GM21381 (cell line): ENCODE measurements at regions not wholly inside any gene's neighbourhood (a gene's known extent, or its start where the extent isn't known, plus 50 kb on each side); places are given as distances from the start of the nearest gene placed in this dataset.
A peak's percentile ranks its signal among the peaks of the same experiment; 100 is the strongest.

Experiments used
- ATAC-seq: cut with Tn5 transposase; IDR thresholded peaks from one replicate; pipeline ENCODE4 v1.9.1; 2021; ENCODE audit warnings: mild to moderate bottlenecking, moderate library complexity; ENCODE audit not compliant: unreplicated experiment

DNA sequence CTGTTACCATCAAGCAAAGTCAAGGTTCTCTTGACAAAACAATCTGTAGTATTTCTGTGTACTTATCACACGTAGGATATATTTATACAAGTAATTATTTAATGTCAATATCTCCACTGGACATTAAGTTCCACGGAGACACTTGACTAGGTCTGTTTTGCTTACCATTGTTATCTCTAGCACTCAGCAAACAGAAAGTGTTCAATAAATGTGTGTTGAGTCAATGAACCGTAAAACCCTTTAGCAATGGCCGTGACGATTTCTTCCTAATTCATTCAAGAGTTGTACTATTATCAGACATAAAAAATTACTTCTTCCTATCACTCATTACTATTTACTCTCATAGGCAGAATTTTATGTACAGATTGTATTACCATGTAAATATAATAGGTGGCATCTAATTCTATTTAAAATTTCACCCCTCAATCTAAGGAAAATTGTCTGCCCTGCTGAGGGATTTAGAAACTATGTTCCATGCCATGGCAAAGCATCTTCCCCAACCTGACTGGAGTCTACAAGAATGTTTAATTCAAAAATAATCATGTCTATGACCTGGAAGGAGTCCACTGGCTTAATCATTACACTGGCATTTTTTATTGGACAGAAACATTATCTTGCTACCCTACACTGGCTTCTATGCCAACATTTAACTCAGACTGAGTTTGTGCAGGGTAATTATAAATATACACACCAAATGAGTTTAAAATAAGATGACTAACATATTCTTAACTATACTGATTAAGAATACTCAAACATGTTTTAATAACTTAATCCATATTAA lies 301.9 kb downstream of the ZEB2 start:
- ATAC-seq: no peak

DNA sequence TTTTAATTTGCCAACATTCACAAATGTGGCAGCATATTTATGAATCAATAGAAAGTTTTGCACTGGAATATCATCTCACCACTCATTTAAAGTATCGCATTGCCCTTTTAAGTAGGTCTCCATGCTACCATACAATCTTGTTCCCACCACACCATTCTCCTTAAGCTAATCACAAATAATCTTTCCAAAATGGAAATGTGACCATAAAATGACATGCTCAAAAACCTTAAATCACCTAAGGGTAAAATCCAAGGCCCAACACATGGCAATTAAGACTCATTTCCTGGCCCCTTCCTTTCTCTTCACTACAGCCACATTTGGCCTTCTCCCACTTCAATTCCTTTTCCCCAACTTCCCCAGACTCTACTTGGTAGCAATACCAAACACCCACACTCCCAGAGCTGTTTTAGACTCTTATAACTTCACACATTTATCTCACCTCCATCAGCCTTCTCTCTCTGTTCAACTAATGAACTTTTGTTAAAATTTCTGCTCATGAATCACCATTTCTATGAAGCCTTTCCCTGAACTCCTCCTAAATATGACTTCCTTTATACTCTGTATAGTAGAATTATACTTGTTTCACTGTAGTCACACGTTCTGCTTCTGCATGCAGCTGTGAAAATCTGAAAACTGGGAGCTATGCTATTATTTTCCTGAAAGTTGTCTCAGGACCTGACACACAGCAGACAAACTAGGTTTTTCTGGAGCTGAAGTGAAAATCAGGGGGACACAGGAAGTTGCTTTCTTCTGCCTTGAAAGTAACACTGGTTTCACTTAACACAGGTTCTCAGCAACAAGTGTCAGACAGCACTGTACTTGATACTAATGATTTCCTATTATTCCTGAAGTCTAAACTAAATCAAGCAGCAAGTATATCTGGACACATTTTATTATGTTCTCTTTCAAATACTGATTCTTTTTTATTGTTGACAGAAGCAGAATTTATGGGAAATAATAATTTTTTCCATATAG lies 303.9 kb downstream of the ZEB2 start:
- peak; percentile 55 for ATAC-seq

DNA sequence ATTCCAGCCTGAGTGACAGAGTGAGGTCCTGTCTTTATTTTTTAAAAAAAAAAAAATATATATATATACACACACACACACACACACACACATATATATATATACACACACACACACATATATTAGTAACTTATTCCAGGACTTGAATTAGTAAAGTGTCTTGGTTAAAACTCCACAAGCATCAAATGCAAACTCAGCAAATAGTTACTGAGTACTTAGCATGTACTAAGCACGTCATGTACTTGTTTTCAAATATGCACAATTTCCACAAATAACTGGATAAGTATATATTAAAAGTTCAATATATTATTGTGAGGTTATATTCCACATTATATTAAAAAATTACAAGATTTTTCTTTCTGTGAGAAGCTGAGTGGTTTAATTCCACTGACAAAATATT lies 304.7 kb downstream of the ZEB2 start:
- ATAC-seq: no peak

DNA sequence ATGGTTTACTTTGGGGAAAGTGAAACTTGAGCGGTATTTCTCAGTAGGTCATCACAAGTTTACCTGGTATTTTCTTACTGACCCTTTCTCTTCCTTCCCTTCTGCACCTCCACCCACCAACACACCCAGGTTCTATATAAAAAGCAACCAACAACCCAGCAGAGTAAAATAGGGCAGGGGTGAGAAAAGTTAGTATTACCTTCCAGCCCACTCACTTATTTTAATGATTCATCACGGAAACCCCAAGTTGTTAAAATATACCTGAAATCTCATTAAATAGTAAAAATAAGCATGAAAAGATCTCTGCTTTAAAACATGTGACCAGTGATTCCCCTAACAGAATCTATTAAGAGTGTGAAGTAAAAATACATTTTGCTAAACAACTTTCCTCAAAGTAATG lies 306.1 kb downstream of the ZEB2 start:
- peak; percentile 86 for ATAC-seq

DNA sequence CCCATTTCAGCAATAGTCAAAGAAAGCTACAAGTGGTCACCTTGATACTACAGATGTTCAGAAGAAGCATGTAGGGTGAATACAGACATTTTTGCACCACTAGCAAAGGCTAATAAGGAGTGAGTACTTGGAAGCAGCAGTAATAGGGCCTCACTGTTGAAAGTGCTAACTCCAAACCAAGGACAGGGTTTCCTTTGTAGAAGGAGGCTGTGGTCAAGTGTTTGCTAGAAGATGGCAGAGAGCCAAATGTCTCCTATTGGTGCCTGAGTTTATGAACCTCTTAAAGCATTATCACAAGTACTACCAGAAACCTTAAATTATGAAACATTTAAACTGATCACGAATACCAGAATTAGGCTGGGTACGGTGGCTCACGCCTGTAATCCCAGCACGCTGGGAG lies 308.1 kb downstream of the ZEB2 start:
- ATAC-seq: no peak

DNA sequence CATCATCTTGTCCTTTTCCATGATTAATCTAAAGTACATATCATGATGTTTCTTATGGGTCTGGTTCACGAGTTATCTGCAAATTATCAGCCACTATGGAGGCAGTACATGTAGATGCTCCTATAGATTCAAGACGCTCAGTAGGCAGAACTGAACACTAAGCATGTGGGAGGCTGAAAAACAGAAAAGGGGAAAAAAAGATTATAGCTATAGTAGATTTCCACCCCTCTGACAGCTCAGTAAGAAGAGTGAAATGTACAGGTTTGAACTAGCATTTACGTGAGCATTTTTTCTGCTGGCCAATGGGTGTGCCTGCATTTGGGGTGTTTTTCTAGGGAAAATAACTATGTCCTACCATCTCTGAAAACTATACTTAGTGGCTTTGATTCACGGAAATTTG lies 308.9 kb downstream of the ZEB2 start:
- no peak for ATAC-seq

DNA sequence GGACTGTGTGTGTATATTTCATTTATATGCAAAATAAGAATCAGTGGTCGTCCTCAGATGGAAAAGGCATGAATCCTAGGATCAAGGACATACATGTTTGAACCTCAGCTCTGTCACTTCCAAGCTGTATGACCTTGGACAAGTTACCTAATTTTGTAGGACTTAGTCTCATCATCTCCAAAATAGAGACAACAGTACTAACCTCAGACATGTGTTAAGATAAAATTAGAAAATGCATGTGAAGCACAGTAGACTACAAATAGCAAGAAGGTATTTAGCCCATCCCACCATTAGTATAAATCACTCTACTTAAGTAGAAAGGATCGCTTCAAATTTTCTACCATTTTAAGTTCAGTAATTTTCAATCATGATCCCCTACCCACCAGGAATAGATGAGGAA lies 309.8 kb downstream of the ZEB2 start:
- no peak for ATAC-seq

DNA sequence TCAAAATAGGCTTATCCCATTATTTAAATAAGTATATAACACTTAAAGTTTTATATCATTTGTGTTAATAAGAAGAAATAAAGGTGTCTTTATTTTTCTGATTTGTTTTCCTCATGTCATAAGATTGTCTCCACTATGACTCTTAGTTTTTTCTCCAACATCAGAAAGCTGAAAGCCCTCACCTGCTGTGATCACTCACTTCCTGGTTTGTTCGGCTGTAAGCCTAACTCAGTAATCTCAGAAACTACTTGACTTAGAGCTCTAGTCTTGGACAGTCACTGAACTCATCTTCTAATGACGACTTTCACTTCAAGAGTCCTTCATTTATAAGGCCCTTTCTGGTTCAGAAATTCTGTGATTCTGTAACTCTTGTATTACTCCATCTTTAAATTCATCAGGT lies 311.0 kb downstream of the ZEB2 start:
- ATAC-seq: no peak

DNA sequence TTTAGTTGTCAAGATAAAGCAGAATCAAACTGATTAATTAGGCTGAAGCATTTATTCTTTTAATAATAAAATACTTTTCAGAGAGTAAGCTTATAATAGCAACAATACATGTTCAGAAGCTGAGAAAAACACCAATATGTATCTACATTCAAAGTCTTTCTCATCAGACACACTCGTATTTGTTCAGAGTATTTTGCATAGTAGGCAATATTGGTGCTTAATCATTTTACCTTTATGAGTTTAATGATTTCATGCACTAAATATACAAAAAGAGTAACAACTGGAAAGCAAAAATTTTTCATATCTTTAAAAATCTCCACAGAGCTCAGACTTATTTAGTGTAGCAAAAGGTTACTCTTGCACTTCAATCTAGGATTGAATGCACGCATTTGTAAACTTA lies 313.9 kb downstream of the ZEB2 start:
- no peak for ATAC-seq

DNA sequence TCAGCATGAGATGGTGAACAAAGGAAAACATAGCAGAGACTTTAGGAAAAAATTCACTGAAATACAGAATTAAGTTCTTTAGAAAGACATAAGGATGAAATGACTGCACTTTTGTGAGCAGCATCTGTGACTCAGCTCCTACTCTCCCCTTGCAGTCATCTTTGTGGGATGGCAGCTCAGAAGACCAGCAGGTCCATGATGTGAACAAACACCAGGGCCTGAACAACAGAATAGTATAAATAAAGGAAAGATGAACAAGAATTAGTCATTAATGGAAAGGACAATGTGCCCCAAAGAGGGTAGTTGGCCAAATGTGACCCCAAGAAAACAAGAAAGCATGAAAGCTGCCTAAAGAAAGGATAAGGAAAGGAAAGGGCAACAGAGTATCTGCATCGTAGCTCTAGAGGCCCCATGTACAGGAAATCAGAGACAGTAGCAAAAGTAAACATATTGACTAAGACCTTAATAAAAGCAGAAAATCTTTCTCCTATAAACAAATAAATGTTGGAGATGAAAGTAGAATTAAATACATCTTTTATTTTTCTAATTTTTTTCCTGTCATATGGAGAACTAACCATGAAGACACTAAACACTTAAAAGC lies 318.0 kb downstream of the ZEB2 start:
- no peak for ATAC-seq

DNA sequence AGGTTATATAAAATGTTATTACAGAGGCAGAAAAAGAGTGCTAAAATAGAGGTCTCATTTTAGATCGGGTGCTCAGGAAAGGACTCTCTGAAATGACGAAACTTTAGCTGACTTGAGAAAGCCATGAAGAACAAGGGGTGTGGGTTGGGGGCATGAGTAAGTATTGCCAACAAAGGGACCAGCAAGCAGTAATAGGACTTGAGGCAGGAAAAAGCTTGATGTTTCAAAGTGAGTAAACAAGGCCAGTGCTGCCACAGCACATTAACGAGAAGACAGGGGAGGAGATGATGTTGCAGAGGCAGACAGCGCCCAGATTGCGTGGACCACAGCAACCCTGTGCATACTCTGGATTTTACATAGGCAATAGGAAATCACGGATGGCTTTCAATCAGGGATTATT lies 318.8 kb downstream of the ZEB2 start:
- ATAC-seq: no peak

DNA sequence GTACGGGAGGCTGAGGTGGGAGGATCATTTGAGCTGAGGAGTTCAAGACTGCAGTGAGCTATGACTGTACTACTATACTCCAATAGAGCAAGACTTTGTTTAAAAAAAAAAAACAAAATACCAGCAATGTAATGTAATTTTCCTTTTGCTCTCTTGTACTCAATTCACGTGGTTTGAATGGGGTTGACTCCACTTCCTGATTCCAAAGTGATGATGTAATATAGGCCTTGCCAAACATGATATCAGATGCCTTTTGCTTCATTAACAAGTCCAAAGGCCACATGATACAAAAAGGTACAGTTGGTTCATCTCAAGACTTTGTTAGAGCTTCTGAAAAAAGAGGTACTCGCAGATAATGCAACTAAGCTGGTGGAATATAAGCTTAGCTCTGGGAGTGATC lies 321.8 kb downstream of the ZEB2 start:
- ATAC-seq: no peak

DNA sequence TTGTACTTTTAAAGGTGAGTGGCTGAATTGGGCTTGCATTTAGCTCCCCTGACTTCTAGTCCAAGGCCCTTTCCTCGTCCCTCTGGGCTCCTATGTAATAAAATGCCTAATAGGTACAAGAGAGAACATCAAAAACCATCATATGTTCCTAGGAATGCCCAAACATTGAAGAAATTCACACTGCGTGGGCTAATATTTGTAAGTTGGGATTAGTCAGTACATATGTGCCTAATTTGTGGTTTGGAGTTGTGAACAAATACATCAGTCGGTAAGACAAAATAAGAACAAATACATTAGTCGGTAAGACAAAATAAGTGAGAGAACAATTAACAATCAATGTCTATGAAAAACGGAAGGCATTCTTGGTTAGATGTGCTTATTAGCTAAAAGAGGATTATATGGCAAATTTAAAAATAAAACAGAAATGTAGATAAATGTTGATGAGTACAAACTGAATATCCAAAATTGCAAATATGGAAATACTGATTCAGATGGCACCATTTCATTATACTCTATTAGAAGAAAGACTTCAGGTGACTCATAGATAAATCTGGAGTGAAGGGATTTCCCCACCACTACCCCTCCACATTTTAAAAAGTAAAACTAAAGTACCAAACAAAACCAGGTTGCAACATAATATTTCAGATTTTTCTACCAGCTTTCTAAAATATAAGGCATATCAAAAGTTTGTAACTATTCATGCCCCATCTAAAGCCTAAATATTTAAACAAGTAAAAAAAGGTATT lies 325.4 kb downstream of the ZEB2 start:
- no peak for ATAC-seq

DNA sequence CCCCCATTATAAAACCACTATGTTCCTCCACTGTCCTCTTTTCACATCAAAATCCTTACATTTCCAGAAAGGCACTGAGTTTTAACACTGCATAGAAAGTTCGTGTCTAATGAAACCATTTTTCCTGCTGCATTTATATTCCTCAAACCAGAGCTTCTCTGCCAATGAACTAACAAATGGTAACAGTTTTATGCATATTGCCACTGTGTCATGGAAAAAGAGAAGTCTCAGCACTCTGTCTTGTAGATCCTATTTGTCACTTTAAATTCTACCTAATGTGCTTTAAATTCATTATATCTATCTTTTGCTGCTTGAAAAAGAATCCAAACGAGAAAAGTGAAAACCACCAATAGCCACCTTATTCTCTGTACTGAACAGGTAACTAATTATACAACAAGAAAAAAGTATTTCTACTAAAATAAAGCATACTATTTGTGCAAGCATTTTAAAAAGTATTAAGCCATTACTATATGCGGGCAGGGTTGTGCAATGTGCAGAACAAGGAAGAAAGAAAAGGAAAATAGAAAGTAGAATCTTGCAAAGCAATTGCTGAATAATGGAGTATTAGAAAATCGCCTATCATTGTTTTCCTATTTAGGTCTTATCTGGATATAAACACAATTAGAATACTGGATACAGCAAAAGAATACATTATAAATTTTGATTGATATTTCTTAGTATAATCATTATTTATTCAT lies 328.9 kb downstream of the ZEB2 start:
- no peak for ATAC-seq

DNA sequence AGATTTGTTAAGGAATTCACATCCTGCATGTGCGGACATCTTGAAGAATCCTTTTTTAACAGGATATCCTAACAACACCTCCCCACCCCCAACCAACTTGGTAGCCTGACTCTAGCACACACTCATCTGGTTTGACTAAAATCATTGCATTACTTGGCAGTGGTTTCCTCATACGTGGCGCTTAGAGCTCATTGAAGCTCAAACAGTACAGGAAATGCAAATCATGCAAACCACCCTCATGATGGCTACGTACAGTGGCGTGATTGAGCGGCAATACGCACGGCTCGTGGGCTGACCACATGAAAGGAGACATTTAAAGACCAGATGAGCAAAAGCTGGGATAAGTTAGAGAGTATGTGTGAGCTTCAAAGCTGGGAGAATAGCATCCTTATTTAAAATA lies 336.2 kb downstream of the ZEB2 start:
- peak; percentile 99 for ATAC-seq

DNA sequence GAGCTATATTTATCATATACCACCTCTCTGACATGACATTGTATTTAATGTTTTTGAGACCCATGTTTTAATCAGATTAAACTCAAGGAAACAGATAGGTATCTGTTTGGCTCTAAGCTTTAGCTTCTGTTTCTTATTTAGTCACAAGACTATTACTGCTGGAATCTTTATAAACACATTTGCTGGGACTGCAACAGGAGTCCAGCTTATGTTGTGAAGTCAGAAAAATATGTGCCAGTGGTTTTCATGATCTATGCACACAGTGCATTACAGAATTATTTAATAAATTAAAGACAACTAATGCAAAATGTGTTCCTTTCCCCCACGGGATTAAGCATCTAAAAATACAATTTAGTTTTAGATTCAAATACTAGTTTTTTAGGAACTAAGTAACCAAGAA lies 338.9 kb downstream of the ZEB2 start:
- ATAC-seq: no peak

DNA sequence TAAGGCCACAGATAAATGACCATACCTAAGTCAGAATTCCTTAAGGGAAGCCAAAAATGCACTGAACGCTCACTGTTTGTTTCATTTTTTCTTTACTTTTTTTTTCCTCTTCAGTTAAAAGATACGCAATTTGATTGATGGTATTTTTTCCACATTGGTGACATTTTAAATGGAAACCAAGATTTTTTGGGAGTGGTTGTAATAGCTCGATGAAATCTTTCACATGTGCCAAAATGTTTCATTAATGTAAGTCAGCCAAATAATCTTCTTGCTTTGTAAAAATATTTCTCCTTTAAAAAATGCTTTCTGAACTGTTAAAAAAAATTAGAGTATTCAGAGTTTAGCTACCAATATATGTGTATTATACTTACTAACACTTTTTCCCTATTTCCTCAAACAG lies 339.8 kb downstream of the ZEB2 start:
- no peak for ATAC-seq

DNA sequence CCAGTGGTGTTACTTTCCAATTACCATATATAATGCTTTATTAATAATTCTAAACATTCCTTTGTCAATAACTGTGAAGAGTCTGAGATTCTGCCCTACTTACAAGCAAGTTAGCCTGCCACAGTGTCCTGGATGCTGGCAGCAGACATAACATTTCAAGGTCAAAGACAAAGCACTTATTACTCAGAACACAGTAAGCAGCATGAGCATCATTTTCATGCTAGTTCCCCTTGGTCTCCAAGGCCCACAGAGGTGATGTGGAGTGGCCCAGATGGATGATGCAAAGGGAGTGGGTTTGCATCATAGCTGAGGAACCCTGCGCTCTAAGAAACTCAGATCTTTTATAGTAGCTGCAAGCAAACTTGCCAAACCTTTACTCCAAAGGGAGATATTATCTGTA lies 349.7 kb downstream of the ZEB2 start:
- no peak for ATAC-seq

DNA sequence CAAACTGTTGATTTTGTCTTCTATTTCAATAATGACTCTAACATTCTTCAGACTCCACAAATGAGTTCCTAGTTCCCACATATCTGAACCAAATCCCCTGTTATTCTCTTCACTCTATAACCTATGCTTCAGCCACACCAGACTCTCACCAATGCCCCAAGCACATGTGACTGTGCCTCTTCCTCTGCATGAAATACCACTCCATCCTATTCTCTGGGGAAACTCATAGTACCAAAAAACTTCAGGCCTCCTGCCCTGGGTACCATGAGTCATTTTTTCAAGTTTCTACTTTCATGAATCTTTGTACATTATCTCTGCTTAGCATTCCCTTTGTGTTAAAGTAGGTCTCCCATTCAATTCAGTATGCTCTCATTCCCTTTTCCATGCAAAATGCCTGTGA lies 353.2 kb downstream of the ZEB2 start:
- ATAC-seq: no peak

DNA sequence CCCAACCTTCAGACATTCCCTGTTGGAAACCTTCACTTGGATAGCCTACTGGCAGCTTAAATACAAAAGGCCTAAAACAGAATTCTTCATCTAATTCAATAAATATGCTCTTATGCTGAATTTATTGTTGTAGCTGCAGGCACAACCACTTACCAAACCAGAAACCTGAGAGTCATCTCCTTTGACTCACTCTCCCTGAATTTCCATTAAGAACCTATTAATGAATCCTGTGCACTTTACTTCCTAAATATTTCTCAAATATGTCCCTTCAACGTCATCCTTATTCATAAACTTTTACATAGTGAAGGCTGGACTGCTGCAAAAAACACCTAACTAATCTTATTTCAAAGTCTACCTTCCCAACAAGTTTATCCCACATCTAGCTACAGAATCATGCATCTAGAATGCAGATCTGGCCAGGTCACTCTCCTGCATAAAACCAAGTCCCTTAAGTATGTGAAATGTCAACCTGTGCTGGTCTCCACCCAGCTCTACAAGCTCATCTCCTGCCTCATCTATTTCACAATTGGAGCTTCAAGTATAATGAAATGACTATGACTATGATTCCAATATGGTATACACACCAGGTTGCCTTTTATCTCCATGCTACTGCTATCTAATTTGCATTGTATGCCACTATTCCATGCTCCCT lies 354.2 kb downstream of the ZEB2 start:
- no peak for ATAC-seq
